GM12865 (cell line): ENCODE measurements at regions not wholly inside any gene's neighbourhood (a gene's known extent, or its start where the extent isn't known, plus 50 kb on each side); places are given as distances from the start of the nearest gene placed in this dataset.

Experiments
- DNase-seq: peaks from one replicate; pipeline ENCODE4 v3.0.0; 2010; ENCODE audit warnings: low read depth
- H3K4me3 ChIP-seq: 2 replicates; pipeline ENCODE4 v1.5.1; 2011; ENCODE audit warnings: mild to moderate bottlenecking, low read depth, low read length, control low read depth
- TF ChIP-seq, protein P1 (sequence below): IDR thresholded peaks from 2 replicates; pipeline ENCODE4 v1.5.1; 2011; ENCODE audit warnings: low read length, control low read depth, low read depth, inconsistent platforms; ENCODE audit not compliant: insufficient read depth; ENCODE audit errors: missing control alignments

DNA sequence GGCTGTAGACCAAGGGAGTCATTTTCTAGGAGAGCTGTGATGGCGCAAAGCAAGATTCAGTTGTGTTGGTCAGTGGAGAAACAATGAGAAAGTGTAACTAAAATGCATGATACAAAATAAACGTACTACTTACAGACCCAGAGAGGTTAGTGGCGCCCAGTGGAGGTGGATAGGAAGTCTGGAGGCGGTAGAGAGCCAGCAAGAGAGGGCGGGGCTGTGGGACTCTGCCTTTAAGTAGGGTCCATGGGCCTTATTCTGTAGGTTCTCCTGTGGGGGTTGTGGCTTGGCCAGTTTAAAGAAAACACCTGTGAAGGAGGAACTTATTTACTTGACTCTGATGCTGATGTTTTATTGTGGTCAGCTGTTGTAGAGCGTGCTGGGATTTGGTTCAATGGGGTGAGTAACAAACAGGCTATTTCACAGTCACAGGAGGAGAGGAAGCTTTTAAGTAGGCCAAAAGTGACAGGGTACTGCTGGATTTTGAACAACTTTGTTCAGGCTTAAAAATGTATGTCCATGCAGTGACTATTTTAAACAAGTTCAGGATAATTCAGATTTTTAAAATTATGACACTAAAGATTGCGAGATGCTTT lies 1097.7 kb downstream of the TMTC2 start:
- no peak for DNase-seq
- TF ChIP-seq, protein P1, sequence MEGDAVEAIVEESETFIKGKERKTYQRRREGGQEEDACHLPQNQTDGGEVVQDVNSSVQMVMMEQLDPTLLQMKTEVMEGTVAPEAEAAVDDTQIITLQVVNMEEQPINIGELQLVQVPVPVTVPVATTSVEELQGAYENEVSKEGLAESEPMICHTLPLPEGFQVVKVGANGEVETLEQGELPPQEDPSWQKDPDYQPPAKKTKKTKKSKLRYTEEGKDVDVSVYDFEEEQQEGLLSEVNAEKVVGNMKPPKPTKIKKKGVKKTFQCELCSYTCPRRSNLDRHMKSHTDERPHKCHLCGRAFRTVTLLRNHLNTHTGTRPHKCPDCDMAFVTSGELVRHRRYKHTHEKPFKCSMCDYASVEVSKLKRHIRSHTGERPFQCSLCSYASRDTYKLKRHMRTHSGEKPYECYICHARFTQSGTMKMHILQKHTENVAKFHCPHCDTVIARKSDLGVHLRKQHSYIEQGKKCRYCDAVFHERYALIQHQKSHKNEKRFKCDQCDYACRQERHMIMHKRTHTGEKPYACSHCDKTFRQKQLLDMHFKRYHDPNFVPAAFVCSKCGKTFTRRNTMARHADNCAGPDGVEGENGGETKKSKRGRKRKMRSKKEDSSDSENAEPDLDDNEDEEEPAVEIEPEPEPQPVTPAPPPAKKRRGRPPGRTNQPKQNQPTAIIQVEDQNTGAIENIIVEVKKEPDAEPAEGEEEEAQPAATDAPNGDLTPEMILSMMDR = no peak
- H3K4me3 ChIP-seq = no peak overlapping the region

DNA sequence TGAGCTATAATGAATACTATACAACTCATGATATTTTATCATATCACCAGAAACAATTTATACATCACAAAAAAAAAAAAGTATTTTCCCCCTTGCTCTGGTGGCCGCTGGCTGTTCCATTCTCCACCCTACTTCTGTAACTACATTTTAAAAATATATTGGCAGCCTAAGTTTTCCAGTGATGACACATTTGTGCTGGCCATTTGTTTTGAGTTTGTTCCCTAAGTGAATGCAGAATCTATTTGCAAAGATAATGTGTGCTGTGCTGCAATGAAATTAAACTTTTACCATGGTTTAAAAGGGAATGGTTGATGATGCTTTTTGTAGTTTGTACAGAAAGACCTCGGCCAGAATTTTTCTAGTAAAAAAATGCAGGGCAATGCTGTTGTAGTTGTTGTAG lies 1092.8 kb downstream of the TMTC2 start:
- TF ChIP-seq, protein P1 = no peak
- no peak for DNase-seq
- no peak overlapping the region for H3K4me3 ChIP-seq

DNA sequence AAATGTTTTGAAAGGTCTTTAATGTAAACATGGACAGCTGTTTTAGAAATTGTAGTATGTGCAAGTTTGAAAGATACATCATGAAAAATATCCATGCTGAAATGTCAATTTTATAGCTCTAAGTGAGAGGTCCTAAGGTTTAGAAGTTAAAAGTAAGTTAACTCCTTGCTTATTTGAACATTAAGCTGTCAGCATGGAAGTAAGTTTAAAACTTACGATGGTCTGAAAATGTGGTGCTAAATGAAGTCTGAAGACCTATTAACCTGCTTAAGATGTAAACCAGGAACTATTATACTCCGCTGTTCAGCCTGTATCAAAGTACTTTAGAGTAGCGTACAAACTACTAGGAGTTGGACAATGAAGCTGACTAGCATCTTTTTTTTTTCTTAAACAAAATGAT lies 1082.4 kb downstream of the TMTC2 start:
- no peak overlapping the region for H3K4me3 ChIP-seq
- TF ChIP-seq, protein P1 = no peak
- no peak for DNase-seq

DNA sequence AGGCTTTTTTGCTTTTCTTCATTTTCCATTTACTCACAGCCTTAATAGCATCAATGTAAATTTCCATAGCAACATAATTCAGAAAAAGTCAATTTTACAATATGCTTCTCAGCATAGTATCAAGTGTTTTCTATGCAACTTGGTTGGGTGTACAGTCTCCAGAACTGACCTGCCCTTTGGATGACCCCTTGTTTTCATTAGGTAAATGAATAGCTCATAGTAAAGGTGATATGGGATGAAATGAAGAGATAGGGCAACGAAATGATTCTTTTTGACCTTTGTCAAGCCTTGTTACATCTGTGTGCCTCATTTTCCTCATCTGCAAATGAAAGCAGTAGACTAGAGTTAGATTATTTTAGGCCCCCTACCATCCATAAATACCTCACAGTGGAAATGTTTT lies 1081.0 kb downstream of the TMTC2 start:
- no peak overlapping the region for H3K4me3 ChIP-seq
- TF ChIP-seq, protein P1 = no peak
- no peak for DNase-seq

DNA sequence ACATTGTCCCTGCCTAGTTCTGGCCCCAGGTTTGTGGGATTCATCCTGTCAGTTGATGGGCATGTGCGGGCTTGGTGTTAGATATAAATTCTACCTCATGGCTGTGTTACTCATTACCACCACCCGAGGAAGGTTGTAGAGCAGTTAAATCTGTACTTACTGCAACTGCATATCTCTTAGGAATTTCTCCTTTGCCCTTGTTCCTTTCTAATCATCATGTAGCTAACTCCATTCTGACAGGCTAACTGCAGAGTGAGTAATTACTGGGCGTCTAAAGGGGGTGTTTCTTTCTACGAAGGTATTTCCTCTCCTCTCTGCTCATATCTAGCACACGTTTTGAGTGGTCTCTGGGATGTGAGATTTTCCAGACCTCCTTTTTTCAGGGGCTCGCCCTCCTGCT lies 1076.7 kb downstream of the TMTC2 start:
- DNase-seq = no peak
- TF ChIP-seq, protein P1 = no peak
- no peak overlapping the region for H3K4me3 ChIP-seq

DNA sequence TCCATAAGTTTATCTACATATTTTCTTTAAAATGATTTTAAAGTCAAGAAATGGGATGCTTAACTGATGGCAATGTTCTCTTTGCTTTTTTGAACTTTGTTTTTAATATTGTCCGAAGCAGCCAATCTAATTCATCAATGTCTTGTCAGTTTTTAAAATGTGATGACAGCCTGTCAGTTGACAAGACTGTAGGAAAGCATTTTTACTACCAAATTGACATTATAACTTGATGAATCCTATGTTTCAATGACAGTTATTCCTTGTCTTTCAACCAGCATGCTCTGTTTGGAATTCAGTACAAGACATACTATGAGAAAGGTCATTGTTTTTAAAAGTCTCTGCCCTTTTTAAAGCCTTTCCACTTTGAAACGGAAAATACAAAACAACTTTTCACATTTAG lies 1073.2 kb downstream of the TMTC2 start:
- no peak overlapping the region for H3K4me3 ChIP-seq
- no peak for DNase-seq
- TF ChIP-seq, protein P1 = no peak

DNA sequence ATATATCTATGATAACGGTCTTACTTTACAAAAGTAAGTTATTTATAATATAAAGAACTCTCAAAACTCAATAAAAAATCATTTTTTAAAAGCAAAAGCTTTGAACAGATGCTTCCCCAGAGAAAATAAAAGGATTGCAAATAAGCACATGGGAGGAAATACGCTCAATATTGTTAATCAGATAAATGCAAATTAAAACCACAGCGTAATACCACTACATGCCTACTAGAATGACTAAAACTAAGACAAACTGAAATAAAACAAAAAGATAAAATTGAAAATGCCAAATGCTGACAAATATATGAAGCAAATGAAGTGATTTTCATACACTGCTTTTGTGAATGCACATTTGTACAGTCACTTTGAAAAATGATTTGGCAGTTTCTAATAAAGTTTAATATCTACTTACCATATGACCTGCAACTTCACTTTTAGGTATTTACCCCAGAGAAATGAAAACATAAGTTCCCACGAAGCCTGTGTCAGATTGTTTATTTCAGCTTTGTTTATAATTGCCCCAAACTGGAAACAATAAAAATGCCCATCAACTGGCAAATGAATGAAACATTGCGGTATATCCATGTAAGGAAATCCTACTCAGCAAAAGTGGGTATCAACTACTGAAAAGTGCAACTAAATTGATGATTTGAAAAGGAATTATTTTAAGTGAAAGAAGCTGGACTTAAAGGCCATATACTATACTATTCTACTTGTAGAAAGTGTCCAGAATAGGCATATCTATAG lies 1072.4 kb downstream of the TMTC2 start:
- no peak overlapping the region for H3K4me3 ChIP-seq
- DNase-seq = no peak
- TF ChIP-seq, protein P1 = no peak
